ENCODE measurements at regions not wholly inside any gene's neighbourhood (a gene's known extent, or its start where the extent isn't known, plus 50 kb on each side); places are given as distances from the start of the nearest gene placed in this dataset.

DNA sequence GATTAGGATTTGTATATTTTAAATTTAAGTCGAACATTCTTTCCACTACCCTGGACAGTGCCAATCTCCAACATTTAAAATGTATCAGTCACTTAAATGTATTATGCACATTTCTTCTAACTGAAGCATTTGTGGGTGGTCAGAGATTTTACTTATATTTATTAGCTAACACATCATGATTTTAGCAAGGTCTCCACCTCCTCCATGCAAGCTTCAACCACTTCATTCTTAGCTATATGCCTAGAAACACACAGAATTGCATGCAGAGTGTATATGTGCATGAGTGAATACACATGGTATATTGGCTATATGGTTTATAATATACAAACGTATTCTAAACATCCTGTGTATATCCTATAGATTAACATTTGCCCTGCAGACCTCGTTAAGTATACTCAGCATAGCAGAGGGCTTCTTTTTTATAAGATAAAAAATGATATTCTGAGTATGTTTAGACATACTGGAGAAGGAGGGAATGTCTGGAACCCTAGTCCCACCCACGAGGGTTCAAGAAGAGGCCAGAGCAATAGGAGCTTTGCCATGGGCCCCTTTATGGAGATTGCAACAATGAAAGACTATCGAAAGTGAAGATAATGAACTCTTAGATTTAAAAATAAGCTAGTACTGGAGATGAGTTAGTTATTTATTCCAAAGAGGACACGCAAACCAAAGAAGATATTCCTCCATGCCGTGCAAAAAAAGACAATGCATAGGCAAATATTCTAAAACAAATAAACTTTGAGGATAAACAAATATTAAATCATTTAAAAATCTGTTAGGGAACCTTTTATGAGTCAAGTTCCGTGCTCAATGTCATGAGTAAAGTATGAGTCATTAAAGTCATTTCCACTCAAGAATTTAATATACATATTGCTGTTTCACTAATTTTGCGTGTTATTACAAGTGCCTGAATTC, 480.4 kb downstream of the SIPA1L2 start:
- ChIA-PET CTCF (interaction anchor here (0.7 to 1.8 kb wide), 3 partner anchors 11 to 393 kb away, joined by 3 to 4 read pairs (median 3); no protein-coding TSS in a partner anchor), POLR2A (interaction anchor here (0.7 kb wide), 1 partner anchor 446 kb away, joined by 5 read pairs; no protein-coding TSS in a partner anchor)
- H3K4me3 ChIP-seq (replicated peaks in 1 of 3; ENCODE audit: insufficient read depth in 1 of 3, low read depth in 1 of 3, low read length in 3 of 3), result peak overlapping the region in 1 of 3 experiments; percentile 13
- H2AFZ ChIP-seq (ENCODE audit: low read depth, low read length), result no peak overlapping the region
- no peaks in the 10 kb centered on the region for H3K79me2 ChIP-seq (ENCODE audit: control insufficient read depth, insufficient read depth, low read length)
- H3K4me1 ChIP-seq (ENCODE audit: control insufficient read depth, extremely low read depth, insufficient read depth, low read length), result peaks cover 22% of the 10 kb centered on the region
- peak overlapping the region; percentile 60 for H3K4me2 ChIP-seq (ENCODE audit: insufficient read depth, low read length)
- H3K27me3 ChIP-seq (ENCODE audit: control insufficient read depth in 2 of 2, insufficient read depth in 2 of 2, low read length in 2 of 2), result no peaks in the 10 kb centered on the region
- no peaks in the 10 kb centered on the region for H3K9me1 ChIP-seq (replicated peaks; ENCODE audit: control insufficient read depth, extremely low read depth, insufficient read depth, low read length)
- no TSS peak for BruUV-seq (replicated peaks)
- H3K36me3 ChIP-seq (ENCODE audit: control insufficient read depth in 2 of 2, extremely low read depth in 1 of 2, insufficient read depth in 2 of 2, low read length in 2 of 2), result no peaks in the 10 kb centered on the region
- no peaks in the 10 kb centered on the region for H3K9me3 ChIP-seq (replicated peaks; ENCODE audit: control insufficient read depth, insufficient read depth, low read length)
- peak; percentile 81 for DNase-seq (ENCODE audit: low read depth, low spot score)
- intact Hi-C loops (cut with micrococcal nuclease) (loop anchor here (5.0 to 10.0 kb wide), 3 partner anchors 157 to 475 kb away; no protein-coding TSS in a partner anchor), dilution Hi-C loops (cut with MboI; ENCODE audit: extremely low pct_ligation_motif_present, low sequenced_read_pairs) (no loop called here)
- no peak overlapping the region for H3K9ac ChIP-seq (replicated peaks; ENCODE audit: extremely low read depth, insufficient read depth, low read length)
- peak overlapping the region; percentile 45 for H3K27ac ChIP-seq (ENCODE audit: insufficient read depth, low read depth, low read length)
- TF ChIP-seq FOS (IDR thresholded peaks at IDR 0.05; ENCODE audit: borderline replicate concordance, insufficient read depth, low read length) (peak; percentile 96), GATA2 (IDR thresholded peaks at IDR 0.05; ENCODE audit: insufficient read depth, insufficient read length, low read depth, low read length) (peak; percentile 24), POLR2A (IDR thresholded peaks at IDR 0.05; ENCODE audit: low read depth, low read length) (no peak), JUN (IDR thresholded peaks at IDR 0.05; ENCODE audit: borderline replicate concordance, insufficient read depth, insufficient read length, low read depth) (peak; percentile 90), EZH2 (IDR thresholded peaks at IDR 0.05; ENCODE audit: borderline replicate concordance, low read depth, low read length, severe bottlenecking) (no peak), MYC (IDR thresholded peaks at IDR 0.05; ENCODE audit: low read depth, low read length) (no peak), POLR2AphosphoS5 (IDR thresholded peaks at IDR 0.05; ENCODE audit: insufficient read depth, low read depth, low read length) (no peak)
- TF ChIP-seq, protein P1, sequence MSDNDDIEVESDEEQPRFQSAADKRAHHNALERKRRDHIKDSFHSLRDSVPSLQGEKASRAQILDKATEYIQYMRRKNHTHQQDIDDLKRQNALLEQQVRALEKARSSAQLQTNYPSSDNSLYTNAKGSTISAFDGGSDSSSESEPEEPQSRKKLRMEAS (IDR thresholded peaks at IDR 0.05; ENCODE audit: insufficient read depth, insufficient read length), result no peak
- TF ChIP-seq, protein P2, sequence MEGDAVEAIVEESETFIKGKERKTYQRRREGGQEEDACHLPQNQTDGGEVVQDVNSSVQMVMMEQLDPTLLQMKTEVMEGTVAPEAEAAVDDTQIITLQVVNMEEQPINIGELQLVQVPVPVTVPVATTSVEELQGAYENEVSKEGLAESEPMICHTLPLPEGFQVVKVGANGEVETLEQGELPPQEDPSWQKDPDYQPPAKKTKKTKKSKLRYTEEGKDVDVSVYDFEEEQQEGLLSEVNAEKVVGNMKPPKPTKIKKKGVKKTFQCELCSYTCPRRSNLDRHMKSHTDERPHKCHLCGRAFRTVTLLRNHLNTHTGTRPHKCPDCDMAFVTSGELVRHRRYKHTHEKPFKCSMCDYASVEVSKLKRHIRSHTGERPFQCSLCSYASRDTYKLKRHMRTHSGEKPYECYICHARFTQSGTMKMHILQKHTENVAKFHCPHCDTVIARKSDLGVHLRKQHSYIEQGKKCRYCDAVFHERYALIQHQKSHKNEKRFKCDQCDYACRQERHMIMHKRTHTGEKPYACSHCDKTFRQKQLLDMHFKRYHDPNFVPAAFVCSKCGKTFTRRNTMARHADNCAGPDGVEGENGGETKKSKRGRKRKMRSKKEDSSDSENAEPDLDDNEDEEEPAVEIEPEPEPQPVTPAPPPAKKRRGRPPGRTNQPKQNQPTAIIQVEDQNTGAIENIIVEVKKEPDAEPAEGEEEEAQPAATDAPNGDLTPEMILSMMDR (IDR thresholded peaks at IDR 0.05; ENCODE audit: extremely low read depth in 1 of 2, insufficient read depth in 1 of 2, low read depth in 1 of 2, low read length in 2 of 2), result no peak
- H4K20me1 ChIP-seq (replicated peaks; ENCODE audit: control insufficient read depth, extremely low read depth, insufficient read depth, low read length), result no peaks in the 10 kb centered on the region
- FAIRE-seq, result peak; percentile 87

All from endothelial cell of umbilical vein (primary cell).